Activated CD4-positive, CD25-positive, alpha-beta regulatory T cell treated with anti-CD3 and anti-CD28 coated beads, Interleukin-2, amount 50 U/mL, for 72 hours (primary cell): ENCODE measurements at regions not wholly inside any gene's neighbourhood (a gene's known extent, or its start where the extent isn't known, plus 50 kb on each side); places are given as distances from the start of the nearest gene placed in this dataset.

Source experiments
- DNase-seq: peaks from one replicate; pipeline ENCODE4 v3.0.0; 2021

DNA sequence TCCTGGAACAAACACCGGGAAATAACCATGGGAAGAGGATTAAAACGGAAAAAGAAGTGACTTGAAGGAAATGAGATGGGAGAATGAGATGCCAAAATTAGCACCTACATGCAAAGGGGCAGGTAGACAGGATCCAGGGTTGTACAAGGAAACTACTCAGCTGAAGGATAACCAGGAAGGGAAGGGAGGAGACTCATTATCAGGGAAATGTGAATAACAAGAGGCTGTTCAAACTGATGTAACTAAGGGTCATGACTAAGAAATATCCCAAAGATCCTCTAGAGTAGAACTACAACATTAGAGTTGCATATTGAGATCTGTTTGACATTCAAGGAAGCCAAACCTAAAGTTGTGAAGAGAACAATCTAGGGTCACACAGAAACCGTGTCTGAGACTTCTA lies 166.2 kb upstream of the SP8 start:
- DNase-seq = no peak

DNA sequence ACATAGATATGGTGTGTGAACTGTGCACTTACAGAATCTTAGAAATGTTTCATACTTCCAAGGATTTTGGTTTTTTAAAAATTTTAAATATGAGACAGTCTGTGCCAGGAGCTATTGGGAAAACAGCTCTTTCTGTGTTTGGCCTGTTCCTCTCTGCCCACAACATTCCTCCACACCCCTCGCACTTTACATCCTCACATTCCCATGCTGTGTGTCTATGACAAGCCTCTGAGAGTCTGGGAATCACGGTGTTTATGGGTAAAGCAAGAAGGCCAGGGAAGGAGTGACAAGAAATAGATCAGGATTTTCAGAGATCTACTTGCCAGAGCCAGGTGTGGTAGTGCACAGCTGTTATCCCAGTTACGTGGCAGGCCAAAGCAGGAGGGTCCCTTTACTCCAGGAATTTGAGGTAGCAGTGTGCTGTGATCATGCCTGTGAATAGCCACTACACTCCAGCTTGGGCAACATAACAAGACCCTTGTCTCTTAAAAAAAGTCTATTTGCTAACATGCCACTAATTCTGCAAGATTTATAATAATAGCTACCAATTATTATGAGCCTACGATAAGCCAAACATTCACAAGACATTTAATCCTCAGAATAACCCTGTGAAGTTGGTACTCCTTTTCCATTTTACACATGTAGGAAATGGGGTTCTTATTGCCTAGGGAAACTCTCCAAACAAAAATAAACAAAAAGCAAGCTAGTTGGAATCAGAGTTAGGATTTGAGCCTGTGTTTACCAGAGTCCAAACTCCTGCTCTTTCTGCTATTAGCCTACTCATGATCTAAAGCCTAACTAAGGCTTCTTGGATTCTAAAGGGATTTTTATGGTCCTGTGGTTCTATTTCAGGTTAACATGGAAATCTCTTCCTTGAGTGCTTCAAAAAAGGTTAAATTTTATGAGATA lies 168.3 kb upstream of the SP8 start:
- no peak for DNase-seq

DNA sequence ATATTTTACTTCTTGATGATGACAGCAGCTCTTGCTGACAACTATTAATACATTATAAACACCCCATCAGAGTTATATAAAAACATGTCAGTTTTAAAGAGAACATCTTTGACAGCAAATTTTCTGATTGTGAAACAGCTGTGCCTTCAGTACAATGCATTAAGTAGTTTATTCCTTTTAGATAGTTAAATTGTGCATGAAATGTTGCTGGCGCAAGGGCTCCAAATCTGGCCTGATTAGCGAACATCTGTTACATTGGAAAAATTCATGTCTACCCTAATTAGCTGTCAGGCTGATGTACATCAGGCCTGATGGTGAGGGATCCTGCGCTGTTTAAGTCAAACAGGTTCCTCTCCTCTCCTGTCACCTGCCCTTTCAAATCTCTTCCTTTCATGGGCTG lies 171.9 kb upstream of the SP8 start:
- DNase-seq = no peak

DNA sequence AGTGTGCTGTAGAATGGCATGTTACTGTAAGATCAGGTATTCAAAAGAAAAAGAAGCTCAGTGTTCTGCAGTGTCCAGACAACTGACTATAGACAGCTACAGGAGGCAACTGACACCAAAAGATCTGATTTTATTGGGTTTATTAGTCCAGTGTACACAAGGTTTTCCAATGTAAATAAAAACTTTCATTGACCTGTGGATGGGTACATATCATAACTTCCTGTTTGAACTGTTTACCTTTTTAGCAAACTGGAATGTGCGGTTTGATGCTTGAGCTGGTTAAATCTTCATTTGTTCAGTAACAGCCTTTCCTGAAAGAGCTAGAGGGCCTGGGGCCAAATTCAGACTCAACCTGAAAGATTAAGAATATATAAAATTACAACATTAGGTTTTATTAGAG lies 172.6 kb upstream of the SP8 start:
- DNase-seq = no peak

DNA sequence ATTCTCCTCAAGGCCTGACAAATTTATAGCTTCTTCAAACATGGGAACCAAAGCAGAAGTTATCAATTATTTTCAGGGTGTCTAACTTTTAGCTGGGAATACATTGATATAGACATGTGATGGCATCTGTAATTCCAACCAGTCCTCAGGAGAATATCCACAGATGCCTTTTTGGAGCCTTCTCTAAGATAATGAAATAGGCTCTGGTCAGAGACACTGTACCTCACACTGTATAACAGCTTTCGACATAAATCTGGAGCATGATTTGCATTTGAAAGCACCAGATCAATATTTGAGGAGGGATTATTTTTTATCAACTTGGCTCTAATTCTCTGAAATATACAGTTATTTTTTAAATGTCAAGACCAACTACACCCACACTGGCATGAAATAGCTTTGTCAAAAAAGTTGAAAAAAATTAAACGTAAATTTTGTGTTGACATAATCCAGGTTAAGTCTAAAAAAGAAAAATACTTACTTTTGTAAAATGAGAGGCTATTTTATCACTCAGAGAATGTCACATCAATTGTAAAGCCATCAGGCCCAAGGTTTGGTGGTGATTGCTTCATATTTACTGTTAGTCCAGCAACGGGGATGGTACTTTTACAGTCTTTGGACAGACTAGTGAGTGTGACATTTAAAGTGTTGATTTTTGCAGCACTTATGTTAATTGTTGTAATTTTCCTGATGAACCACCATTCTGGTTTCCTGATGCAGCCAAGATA lies 177.0 kb upstream of the SP8 start:
- DNase-seq = no peak

DNA sequence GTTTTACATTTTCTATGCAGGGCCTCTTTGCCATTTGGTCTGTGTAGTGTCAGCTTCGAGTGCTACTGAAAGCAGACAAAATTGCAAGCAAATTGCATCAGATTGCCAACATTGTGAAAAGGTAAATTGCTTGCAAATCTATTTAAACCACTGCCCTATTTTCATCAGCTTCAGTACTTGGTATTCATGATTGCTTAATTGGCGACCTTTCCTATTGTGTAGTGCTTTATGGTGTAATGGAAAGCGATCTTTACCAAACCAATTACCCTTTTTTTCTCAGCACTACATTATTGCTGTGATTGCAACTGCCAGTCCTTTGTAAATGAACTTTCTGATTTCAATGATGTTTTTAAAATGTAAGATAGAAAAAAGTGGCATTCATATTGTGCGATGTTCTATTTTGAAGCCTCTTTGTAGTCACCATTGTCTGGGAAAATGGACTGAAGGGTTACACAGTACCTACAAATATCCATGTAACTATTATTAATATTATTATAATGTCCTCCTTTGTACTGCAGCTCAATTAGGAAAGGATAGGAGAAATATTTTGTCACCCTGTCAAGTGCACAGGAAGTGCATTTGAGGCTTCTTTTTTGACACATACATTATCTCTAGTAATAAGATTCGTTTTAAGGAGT lies 177.7 kb upstream of the SP8 start:
- no peak for DNase-seq

DNA sequence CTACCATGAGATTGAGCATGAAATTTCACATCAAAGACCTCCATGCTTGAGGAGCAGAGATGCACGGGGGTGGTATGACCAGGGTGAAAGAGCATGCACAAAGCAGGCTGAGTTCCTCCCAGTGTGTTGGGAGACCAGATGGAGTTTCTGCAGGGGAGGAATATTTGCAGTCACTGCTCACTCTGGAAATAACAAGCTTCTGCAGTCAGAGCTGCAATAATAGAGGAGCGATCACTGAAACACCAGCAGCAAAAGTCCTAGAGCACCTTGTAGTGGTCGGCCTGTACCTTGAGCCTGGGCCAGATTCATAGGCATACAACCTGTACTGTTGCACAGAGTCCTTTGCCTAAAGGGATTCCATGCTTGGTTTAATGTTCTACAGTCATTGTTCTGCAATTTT lies 184.5 kb upstream of the SP8 start:
- no peak for DNase-seq

DNA sequence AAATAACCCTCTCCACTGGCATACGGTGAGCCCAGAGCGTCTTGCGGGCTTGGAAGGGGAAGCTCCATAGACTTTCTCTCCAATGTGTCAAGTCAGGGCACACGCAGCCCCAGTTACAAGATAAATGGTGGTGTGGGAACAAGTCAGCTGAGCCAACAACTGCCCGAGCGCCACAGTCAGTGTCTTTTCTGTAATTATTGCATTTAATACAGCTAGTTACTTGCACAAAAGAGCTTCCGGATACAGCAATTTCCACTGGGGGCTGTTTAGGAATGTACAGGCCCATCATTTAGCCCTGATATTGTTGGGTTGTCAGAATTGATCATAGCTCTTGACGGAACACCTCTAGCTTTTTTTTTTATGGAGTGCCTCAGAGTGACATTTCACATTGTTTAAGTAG lies 193.5 kb upstream of the SP8 start:
- DNase-seq = no peak

DNA sequence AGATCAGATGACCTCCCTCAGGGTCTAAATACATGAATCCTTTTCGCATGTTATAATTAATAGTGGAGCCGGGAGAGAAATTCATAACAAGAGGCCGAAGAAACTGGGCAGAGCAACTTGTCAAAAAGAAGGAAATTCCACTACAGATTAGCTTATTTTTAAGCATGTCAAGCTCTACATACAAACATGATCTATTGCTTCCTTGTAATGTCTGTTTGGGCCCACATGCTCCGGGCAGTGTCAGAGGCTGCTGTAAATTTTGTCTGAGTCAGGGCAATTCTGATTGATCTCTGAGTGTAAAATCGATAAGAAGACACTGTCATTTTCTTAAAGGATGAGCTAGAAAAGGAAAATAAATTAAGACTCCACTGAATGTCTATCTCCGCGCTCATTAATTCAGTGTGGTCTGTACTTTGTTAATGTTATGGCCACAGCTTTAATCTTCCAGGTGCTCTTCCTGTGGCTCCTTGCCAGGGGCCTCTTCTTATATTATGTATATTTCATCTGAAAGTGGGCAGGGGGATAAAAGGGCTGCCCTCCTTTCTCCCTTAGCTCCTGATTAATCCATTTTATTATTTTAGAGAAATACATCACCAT lies 194.1 kb upstream of the SP8 start:
- no peak for DNase-seq

DNA sequence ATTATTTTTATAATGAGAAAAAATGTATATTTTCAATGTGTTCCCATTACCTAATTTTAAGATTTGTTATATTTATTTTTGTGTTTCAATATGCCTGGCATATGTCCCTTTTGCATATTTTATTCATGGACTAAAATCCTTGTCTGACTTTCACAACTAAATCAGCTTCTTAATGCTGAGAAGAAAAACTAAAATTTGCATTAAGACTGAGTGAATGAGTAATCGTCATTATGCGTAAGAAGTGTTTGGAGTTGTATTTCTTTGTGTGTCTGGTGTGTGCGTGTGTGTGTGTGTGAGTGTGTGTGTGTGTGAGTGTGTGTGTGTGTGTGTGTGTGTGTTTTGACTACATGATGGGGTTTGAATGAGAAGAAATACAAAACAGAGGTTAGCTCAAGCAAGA lies 201.7 kb upstream of the SP8 start:
- DNase-seq = no peak

DNA sequence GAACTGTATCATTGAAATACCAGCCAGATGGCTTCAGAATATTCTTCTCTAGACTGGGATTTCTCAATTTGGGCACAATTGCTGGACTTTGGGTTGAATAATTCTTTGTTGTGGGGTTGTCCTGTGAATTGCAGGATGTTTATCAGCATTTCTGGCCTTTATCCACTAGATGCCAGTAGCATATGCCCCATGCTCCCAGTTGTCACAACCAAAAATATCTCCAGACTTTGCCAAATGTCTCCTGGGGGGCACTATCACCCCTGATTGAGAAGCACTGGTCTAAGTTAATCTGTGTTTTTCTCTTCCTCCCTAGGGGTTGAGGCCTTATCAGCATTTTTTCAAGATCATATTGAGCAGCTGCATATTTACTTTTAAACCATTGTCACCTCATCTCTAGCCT lies 204.9 kb upstream of the SP8 start:
- no peak for DNase-seq

DNA sequence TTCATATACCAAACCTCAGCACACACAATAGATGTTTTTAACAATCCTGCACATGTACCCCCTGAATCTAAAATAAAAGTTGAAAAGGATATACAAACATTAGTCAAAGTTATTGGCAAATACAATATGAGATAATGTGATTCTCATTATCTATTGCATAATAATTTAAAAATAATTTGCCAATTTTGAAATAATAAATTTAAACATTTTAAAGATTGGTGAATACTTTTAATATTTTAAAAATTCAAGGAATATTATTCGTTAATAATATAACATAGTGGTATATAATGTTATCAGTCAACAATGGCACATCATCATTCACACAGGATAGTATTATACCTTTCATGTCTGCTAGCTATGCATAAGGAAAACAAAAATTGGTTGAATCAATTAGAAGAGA lies 207.0 kb upstream of the SP8 start:
- DNase-seq = no peak

DNA sequence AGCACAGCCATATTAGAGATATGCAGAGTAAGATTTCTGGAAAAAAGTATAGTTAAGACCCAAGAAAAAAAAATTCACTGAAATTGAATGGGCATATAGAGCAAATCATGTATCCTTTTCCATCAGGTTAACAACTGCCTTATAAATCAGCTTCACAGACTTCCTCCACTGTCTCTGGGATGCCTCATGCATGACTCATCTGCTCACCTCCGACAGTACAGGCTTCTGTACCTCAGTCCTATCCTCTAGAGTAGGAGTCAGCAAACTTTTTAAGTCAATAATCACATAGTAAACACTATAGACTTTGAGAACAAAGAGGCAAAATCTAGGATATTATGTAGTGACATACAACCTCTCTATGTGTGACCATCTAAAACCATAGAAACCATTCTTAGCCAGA lies 211.6 kb upstream of the SP8 start:
- no peak for DNase-seq

DNA sequence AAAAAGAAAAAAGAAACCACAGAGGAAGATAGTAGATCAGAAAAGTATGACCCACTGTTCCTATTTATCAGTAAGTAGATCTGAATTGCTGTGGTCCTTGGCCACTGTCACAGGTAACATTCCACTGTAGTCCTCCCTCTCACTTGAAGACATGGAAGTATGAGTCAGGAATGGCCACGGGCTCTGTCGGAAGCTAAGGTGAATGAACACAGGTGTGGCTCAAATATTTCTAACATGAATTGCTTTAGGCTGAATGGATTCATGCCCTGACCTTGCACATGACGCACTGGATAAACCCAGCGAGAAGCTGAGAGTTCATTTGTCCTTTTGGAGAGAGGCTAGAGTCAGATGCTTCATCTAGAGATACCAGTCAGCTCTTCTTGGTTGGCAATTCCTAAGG lies 224.5 kb upstream of the SP8 start:
- DNase-seq = no peak

DNA sequence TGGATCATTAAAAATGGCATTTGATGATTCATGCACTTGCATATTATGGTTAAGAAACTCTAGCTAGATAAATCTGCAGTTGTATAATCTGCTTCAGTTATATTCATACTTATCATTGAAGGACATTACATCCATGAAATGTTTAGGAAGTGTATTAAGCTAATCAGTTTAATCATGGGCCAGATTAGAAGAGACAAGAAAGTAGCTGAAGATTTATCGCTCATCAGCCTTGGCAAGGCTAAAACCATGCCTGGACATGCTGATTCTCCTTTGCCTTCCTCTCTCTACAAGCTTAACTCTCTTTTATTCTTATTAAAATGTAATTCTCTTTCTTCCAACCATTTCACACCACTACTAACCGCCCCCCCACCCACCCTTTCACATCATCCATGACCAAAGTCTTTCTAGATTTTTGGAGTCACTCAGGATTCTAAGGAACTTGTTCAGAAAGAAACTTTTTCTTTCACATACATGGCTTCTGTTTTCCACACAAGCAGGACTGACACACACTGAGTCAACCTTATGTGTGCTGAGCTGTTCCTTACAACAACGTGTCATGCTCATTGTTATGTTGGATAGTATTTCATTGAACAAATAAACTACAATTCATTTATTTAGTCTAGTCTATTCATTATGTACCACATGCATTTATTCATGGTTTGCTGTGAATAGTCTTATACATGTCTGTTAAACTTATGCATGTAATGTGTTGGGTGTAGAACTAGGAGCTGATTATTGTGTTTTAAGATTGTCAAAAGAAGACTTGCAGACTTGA lies 227.3 kb upstream of the SP8 start:
- DNase-seq = no peak

DNA sequence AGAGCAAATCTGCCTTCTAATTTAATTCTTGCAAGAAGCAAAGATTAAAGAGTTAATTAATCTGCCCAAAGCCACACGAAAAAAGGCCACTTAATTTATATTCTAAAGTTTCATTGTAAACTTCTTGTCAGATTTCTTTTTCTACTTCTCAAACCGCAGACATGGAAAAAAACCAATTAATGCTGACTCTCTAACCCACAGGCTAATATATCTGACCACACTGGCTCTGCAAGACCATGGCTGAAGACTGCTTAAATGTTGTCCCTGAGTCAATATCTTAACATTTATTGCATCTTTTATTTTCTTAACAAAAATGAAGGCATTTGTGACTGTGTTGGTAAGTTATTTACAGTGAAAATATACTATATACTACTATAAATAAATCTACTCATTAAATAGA lies 234.0 kb upstream of the SP8 start:
- no peak for DNase-seq

DNA sequence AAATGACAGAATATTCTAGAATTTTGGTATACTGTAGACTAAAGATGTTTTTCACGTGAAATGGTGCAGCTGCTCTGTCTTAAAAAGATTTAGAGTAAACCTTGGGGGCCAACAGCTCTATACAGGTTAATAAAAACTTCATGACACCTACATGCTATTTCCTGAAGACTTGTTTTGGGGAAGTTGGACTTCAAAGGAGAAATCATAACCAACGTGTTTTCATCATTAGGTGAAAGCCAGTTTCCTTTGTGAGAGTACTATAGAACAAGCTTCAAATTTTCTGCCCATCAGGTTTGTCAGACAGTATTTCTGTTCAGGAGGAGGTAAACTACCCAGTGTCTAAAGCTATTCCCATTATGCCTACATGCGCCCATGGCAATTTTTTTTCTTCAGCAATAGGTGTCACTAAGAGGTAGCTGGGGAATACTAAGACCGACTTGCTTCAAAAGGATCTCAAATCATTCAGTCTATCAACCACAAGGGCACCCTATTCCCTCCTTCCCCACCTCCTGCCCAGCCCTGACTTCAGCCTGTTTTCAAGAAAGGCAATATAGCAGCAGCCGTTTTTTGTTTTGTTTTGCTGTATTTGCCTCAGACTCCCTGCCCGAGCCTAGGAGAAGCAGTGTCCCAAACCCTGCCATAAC lies 237.3 kb upstream of the SP8 start:
- no peak for DNase-seq

DNA sequence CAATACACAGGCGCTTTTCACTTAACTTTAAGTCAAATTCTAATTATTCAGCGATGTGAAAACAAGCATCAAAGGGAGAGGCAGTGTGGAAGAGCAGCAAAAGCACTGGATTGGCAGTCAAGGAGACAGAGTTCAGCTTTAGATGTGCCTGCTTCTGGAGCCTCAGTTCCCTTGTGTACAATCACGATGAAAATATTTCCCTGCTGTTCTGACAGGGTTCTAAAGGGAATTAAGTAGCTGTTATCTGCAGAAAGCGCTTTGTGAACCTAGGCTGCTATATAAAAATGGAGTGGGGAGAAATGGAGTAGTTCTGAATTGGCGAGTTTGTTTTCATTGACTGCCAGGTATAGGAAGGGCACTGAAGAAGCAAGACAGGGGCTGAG lies 237.8 kb upstream of the SP8 start:
- DNase-seq = no peak

DNA sequence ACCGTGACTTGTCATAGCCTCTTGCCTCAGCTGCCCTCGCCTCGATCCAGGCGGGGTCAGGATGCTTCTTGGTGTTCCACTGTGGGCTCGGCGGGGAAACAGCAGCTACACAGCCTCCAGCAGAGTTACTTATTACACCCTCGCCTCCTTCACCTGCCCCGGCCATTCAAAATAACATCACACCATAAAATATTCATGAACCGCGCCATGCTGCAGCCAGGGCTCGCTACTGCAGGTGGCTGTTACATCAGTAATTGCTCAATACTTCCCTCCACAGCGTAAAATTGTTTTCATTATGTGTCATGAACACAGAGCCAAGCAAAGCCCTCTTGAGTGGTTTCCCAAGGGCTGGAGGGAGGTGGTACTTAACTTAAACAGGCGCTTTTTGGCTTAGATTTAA lies 241.5 kb upstream of the SP8 start:
- no peak for DNase-seq

DNA sequence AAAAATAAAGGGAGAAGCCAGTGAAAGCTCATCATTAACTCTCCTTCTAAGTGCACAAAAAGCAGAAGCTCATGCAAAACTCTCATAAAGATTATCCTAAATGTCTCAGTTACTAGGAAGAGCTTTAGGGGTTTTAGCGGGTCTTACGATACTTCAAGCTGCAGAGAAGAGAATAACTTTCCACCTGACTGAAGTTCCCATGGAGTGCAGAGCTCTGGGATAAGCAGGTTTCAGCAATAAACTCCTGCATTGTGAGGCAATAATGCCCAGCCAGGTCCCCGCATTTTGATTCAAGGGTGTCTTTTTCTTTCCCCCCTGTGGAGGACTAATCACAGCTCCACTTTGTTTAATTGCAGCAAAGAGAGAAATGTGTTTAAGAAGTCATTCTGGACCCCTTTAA lies 241.9 kb upstream of the SP8 start:
- DNase-seq = no peak

DNA sequence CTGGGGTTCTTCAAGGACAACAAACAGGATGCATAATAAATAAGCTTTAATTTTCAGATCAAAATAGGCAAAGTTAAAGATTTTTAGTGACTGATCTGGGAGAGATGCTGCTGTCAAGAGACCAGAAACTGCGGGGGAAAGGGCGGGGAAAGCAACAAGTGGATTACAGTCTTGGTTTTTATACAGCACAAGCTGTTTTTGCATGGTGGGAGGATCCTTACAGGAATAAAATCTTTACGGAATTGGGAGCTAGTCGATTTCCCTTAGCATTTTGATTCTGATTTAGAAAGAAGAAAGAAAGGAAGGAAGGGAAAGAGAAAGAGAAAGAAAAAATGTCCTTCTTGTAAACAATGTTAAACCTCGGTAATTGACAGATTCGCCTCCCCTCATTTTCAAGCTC lies 242.3 kb upstream of the SP8 start:
- no peak for DNase-seq

DNA sequence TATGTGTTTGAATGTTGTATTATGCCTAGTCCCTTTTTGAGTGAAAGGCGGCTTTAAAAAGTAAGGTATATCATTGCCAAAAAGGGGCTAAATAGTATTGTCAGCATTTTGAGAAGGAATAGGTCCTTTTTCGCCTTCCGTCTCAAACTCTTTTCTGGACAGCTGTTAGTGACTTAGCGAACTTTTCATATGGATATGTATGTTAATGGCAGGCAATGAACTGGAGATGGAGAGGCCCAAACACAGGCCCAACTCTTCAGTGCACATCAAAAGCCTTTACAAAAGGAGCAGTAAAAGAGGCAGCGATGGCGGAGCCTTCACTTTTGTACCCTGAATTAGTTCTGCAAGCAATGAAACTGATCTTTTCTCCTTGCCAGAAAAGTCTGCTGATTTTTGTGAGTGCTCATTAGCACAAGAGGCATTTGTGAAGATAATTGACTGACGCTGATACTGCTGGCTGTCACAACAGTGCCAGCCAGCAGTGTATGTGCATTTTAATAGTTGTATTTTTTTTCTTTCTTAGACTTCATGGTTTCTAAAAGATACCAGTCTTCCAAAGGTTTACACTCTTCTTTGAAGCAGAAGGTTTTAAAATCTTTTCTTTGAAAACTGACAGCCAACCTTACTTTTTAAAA lies 243.7 kb upstream of the SP8 start:
- no peak for DNase-seq
